ENCODE measurements at regions not wholly inside any gene's neighbourhood (a gene's known extent, or its start where the extent isn't known, plus 50 kb on each side); places are given as distances from the start of the nearest gene placed in this dataset.

- TF ChIP-seq POLR2A (IDR thresholded peaks at IDR 0.05), result no peak
- TF ChIP-seq CTCF (IDR thresholded peaks at IDR 0.05), result no peak
- Histone ChIP-seq H3K27me3 (no peaks in the 10 kb centered on the region), H3K4me3 (no peak overlapping the region), H3K9me3 (no peaks in the 10 kb centered on the region), H3K4me1 (no peaks in the 10 kb centered on the region), H3K36me3 (no peaks in the 10 kb centered on the region), H3K27ac (no peak overlapping the region)
- DNase-seq, result no peak
Observed at GRCh38 chr18:40222776-40223175, 1732.3 kb upstream of the PIK3C3 start.

GRCh38 chr18:40216856-40217255 lies 1738.2 kb upstream of the PIK3C3 start:
- Histone ChIP-seq H3K27me3 (no peaks in the 10 kb centered on the region), H3K9me3 (no peaks in the 10 kb centered on the region), H3K36me3 (no peaks in the 10 kb centered on the region), H3K4me3 (no peak overlapping the region), H3K27ac (no peak overlapping the region), H3K4me1 (no peaks in the 10 kb centered on the region)
- TF ChIP-seq CTCF (IDR thresholded peaks at IDR 0.05), result no peak
- TF ChIP-seq POLR2A (IDR thresholded peaks at IDR 0.05), result no peak
- DNase-seq, result no peak

GRCh38 chr18:40215979-40216378 lies 1739.1 kb upstream of the PIK3C3 start:
- no peak for DNase-seq
- TF ChIP-seq POLR2A (IDR thresholded peaks at IDR 0.05) (no peak), CTCF (IDR thresholded peaks at IDR 0.05) (no peak)
- Histone ChIP-seq H3K27me3 (no peaks in the 10 kb centered on the region), H3K36me3 (no peaks in the 10 kb centered on the region), H3K27ac (no peak overlapping the region), H3K4me1 (no peaks in the 10 kb centered on the region), H3K9me3 (no peaks in the 10 kb centered on the region), H3K4me3 (no peak overlapping the region)

DNA sequence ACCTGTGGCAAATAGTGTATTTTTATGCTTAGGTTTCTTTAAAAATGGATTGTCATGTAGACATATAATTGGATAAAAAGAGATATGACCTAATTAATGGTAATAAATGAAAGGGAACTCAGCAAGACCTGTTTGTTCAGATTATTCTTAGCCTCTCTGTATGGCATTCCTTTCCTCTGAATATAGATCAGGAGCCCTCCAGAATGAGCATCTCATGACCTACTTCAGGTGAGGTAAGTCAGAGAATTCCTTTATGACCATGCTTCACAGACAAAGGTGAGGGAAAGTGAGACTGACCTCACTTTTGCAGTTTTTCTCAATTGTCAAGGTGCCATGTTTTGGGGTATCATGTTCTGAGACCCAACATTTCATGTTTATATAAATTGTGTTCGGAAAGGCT lies 1744.3 kb upstream of the PIK3C3 start:
- no peak for DNase-seq
- Histone ChIP-seq H3K4me1 (no peaks in the 10 kb centered on the region), H3K9me3 (no peaks in the 10 kb centered on the region), H3K36me3 (no peaks in the 10 kb centered on the region), H3K27me3 (no peaks in the 10 kb centered on the region), H3K4me3 (no peak overlapping the region), H3K27ac (no peak overlapping the region)
- TF ChIP-seq CTCF (IDR thresholded peaks at IDR 0.05) (no peak), POLR2A (IDR thresholded peaks at IDR 0.05) (no peak)

DNA sequence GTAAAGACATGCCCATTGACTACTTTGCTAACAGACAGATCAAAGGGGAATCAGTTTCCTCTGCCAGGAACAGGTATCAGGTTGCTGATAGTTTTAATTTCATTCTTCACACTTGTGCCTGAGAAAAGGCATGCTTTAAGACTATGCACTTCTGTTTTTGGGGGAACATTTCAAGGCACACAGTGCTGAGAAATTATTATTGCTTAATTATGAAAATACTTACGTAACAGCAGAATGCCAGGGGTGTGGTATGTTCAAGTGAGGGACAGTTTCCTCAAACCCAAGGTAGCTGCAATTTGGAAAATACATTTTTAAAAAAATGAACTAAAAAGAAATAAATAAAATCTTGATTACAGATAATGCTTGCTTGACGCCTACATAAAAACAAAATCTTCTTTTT lies 1746.1 kb upstream of the PIK3C3 start:
- Histone ChIP-seq H3K4me3 (no peak overlapping the region), H3K36me3 (no peaks in the 10 kb centered on the region), H3K9me3 (no peaks in the 10 kb centered on the region), H3K27me3 (no peaks in the 10 kb centered on the region), H3K4me1 (no peaks in the 10 kb centered on the region), H3K27ac (no peak overlapping the region)
- TF ChIP-seq CTCF (IDR thresholded peaks at IDR 0.05) (no peak), POLR2A (IDR thresholded peaks at IDR 0.05) (no peak)
- no peak for DNase-seq

GRCh38 chr18:40197711-40198110 lies 1757.3 kb upstream of the PIK3C3 start:
- no peaks in the 10 kb centered on the region for H3K36me3 ChIP-seq
- H3K27me3 ChIP-seq, result no peaks in the 10 kb centered on the region
- DNase-seq, result no peak
- H3K27ac ChIP-seq, result no peak overlapping the region
- no peak for TF ChIP-seq CTCF (IDR thresholded peaks at IDR 0.05)
- no peak for TF ChIP-seq POLR2A (IDR thresholded peaks at IDR 0.05)
- no peaks in the 10 kb centered on the region for H3K9me3 ChIP-seq
- no peaks in the 10 kb centered on the region for H3K4me1 ChIP-seq
- no peak overlapping the region for H3K4me3 ChIP-seq

Measured in Peyer's patch (tissue), 4 donors.